Iris pigment epithelial cell (primary cell): ENCODE measurements at regions not wholly inside any gene's neighbourhood (a gene's known extent, or its start where the extent isn't known, plus 50 kb on each side); places are given as distances from the start of the nearest gene placed in this dataset.

Source experiments
- DNase-seq: peaks from one replicate; pipeline ENCODE4 v3.0.0-alpha.2; 2011; ENCODE audit warnings: low read depth

DNA sequence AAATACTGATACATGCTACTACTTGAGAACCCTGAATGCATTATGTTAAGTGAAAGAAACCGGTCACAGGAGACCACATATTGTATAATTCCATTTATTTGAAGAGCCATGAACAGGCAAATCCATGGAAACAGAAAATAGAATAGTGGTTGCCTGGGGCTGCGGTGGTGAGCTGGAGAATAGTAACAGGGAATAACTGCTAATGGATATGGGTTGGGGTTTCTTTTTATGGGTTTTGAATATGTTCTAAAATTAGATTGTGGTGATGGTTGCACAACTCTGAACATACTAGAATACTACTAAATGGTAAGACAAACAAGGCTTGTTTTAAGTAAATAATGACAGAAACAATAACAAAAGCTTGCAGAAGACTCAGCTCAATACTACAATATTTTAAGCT is 293.0 kb downstream of the BTG1 start:
- DNase-seq, result peak; percentile 8

DNA sequence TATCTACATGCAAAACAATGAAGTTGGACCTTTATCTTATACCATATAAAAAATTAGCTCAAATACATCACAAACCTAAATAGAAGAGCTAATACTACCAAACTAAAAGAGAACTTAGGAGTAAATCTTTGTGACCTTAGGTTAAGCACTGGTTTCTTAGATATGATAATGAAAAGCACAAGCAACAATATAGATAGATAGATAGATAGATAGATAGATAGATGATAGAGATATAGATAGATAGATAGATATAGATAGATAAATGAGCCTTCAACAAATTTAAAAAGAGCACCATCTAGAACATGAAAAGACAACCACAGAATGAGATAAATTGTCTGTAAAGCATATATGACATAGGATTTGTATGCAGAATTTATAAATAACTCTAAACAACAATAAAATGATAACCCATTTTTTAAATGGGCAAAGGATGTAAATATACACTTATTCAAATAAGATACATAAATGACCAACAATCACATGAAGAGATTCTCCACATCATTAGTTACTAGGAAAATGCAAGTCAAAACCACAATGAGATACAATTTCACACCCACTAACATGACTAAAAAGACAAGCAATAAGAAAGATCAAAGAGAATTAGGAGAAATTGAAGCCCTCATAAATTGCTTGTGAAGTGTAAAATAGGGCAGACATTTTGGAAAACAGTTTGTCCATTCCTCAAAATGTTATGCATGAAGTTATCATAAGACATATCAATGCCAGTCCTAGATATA is 293.7 kb downstream of the BTG1 start:
- no peak for DNase-seq

DNA sequence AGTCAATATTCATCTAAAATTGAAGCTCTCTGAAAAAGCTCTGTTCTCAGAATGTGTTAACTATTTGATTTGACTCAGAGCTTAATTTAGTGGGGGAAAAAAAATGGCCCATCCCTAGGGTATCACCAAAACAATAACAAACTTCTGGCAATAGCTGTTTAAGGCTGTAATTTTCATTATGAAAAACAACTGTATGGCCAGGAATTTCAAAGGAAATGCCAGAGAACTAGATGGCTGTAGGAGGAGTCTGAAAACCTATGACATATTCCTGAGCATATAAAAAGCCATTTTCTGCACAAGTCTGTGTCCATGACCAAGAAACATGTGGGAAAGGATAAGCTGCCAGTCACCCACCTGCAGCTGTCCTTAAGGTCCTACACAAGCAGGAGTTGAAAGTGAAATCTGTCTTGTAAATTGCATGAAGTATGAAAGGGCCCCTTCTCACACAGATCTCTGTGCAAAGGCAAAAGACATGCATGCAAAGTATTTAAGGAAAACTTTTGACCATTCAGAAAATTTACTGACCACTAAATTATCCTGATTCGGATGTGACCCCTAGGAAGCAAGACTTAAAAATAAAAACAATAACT is 299.1 kb downstream of the BTG1 start:
- peak; percentile 2 for DNase-seq

DNA sequence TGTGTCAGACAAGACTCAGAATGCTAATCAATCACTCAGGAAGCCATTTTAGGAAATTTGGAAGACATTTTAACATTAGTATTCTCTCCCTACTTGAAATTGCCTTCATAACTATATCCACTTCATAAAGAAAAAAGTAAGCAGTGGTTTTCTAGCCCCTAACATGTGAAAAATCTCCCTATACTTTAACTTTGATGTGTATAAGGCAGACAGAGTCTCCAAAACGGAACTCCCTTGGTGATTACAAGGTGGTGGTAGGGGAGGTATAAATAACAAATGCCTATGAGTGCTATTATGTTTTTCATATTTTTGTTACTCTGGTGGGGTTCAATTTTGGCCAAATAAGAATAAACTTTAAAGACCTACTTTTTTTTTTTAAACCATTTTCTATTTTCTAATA is 300.3 kb downstream of the BTG1 start:
- no peak for DNase-seq

DNA sequence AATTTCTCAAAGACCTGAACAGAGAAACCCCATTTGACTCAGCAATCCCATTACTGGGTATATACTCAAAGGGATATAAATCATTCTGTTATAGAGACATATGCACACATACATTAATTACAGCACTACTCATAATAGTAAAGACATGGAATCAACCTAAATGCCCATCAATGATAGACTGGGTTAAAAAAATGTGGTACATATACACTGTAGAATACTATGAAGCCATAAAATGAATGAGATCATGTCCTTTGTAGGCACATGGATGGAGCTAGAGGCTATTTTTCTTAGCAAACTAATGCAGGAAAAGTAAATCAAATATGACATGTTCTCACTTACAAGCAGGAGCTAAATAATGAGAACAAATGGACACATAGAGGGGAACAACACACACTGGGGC is 303.8 kb downstream of the BTG1 start:
- DNase-seq, result no peak

DNA sequence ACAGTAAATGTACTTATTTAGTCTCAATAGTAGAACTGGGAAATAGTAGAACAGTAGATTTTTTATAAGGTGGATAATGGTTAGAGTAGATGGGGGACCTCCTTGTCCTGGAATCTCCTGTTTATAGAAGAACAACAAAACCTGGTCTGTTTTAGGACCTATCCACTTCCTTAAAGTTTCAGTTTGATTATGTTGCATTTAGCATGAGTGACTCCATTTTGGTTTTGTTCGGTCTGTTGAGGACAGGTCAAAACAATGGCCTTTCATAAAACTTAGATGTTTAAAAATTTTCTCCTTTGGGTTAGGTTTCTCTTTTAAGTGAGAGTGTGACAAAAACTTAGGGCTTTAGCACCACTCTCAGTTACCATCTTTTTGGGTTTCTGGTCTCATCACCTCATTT is 308.9 kb downstream of the BTG1 start:
- no peak for DNase-seq

DNA sequence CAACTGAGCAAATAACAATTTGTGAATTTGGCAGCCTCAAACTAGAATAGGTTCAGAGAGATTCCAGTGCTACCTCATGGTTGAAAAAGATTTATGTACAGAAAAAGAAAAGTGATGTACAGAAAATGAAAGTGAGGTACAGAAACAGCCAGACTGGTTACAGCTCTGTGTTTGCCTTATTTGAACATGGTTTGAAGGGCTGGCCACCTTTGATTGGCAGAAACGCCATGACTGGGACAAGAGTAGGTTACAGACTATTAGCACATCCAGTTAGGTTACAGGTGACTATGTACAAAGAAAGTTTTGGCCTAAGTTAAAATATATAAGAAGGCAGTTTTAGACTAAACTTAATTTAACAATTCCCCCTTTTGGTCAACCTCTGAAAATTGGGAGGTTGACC is 309.4 kb downstream of the BTG1 start:
- no peak for DNase-seq

DNA sequence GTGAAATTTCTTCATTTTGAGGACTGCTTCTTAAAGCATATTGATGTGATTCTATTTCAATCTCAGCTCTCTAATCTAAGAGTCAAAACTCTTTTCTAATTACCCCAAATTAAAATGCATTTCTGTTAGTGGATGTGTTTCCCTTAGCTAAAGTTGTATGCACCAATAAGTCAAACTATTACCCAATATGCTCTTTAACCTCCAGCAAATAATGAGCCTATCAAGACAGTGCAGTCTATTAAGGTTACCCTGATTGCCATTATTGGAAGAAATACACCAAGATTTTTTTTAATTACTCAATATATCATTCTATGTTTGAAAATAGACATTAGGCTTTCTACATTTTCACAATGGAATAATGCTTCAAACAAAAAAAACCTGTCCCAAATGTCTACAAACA is 310.0 kb downstream of the BTG1 start:
- DNase-seq, result no peak

DNA sequence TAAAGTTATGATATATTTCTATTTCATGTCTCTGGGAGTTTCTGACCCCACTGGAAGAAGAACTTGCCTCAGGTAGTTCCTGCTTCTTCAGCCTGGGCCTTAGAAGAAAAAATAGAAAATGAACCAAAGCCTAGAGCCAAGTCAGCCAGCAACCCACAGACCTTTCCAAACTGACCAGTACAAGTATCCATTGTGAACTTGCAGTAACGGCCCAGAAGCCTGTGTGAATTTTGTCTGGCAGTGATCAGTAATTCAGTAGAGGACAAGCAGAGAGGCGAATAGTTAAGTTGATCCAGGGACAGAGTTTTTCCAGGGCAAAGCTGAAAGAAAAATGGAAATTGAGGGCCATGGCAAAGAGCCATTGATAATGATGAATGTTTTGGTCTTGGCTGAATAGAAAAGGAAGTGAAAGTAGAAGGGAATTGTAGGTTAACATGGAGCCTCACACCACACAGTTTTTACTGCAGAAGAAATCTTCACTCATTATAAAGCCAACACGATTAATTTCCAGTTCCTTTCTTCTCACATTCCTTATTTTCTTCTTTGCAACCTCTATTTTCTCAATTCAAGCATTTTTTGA is 311.8 kb downstream of the BTG1 start:
- DNase-seq, result no peak

DNA sequence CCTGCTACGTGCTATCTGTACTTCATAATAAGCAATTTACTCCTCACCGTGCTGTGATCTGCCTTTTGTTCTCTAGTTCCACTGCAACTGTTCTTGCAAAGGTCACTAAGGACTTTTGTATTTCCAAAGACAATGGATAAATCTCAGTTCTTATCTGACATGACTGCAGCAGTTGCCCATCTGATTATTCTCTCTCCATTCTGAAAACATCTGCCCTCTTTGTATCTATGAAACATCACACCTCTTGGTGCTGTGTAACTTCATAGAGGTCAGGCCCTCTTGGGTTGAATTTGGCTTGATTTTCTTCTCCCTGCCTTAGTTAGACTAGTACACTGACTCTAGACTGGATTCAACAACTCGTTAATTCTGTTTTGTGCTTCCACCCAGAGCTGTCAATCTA is 319.6 kb downstream of the BTG1 start:
- DNase-seq, result no peak

DNA sequence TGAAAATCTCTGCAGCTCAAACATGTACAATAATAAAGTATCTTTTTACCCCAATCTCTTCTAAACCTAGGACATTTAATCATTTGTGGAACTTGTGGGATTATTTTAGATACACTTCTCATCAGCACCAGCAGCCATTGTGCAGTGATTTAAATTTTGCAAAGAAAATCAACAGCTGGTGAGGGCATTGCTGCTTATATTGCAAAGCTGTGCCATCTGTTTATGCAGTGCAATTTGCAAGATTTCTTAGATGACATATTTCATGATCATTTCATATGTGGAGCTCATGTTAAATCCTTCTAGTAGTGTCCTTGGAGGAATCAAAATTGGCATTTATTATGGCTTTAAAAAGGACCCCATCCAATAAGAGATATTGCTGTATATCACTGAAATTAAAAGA is 320.7 kb downstream of the BTG1 start:
- no peak for DNase-seq

DNA sequence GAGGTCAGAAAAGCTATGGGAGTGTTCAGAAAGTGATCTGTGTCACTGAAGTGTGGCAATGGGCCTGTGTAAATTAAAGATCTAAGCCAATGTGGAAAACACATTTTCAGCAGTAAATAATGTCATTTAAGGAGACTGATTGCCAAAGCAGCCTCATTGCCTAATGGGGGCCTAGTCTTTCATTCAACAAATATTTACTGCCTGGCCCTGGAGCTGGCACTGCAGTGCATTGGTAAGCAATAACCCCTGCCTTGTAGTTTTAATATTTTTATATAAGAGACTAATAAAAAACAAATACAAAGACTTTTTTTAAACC is 326.6 kb downstream of the BTG1 start:
- no peak for DNase-seq

DNA sequence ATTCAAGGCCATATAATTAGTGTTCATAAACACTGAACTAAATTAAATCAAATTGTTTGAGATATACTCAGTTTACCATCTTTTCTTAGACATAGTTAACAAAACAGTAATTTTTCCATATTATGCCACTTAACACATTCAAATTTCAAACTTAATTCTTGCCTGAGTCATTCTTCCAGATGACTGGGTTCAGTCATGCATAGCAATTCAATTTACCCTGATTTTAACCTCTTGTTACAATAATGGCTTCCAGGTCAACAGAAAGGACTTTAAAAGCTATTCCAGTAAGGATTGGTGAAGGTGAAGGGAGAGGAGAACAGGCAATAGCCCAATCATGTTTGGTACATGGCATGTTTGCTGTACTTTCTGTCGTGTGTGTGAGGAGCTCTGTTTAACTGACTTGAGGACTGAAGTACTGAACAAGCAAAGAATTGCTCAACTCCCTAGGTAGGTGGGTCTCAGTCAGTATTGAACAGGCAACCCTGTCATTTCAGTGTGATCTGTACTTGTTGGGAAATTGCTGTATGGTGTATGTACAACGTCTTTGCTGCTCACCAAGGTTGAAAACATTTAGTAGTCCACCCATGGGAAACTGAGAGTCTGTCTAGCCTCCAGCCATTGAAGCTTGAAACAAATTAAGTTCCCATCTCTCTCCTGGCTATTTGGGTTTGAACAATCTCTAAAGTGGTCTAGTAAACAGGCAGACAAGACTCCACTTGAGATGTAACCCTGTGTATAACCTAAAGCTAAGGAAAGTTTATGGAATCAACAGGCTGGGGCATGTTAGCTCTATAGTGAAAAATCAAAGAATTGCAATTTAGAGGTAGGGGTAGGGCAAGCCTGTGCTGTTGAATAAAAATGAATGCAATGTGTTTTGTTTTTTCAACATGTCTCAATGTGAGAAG is 327.2 kb downstream of the BTG1 start:
- no peak for DNase-seq

DNA sequence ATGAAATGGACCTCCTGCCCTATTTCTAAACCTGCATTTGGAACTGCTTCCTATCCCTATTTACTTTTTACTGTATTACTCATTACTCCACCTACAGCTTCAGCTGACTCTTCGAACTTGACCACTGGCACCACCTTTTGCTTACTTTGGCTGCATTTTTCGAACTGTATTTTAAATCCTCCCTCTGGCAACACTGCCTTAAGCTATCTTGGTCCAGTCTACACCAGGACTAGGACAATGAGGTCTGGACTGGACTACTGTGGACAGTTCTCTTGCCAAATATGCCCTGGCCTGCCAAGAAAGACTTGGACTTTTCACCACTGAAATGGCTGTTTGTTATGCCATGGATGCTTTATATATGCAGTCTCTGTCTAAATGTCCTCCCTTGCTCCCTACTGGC is 328.1 kb downstream of the BTG1 start:
- no peak for DNase-seq

DNA sequence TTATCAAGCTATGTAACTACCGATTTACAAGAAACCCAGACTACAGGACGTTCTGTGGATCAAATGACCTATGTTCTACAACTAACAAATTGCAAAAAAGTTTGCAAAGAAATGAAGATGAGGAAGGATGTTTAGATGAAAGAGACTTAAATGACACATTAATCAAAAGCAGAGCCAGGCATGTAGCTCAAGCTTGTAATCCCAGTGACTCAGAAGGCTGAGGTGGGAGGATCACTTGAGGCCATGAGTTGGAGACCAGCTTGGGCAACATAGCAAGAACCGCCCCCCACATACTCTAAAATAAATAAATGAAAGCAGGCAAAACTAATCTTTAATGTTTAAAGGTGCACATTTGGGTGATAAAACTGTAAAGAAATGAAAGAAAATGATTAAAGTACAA is 331.9 kb downstream of the BTG1 start:
- peak; percentile 77 for DNase-seq

DNA sequence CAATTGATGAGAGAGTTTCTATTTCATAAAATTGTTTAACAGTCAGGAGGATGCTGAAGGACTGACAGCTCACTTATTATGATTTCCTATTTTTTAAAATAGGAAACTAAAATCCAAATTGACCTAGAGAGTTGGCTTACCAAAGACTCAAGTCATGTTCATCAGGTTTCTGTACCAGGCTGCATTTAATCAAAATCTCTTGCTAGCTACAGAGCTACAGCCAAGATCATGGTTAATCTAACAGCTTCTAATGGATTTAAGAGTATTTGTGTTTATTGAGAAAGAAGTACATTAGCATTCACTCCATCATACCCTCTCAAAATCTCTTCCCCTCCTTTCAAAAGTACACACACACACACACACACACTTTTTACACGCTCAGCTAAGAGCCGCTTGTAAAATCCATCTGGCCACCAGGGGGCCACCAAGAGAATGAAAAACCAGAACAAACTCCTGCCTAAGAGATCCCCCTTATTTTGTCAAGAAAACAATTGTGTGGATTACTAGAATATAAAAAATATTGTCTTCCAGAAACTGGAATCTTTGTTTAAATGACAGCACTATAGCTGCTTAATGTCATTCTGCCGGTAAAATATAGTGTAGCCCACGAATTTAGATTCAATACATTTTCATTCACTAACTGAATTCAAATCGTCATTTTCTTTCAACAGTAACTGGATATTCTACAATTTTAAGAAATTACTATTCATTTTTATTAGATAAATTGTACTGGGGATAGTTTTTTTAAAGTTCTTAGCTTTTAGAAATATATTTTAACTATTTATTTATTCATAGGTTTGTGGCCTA is 334.0 kb downstream of the BTG1 start:
- DNase-seq, result peak; percentile 67

DNA sequence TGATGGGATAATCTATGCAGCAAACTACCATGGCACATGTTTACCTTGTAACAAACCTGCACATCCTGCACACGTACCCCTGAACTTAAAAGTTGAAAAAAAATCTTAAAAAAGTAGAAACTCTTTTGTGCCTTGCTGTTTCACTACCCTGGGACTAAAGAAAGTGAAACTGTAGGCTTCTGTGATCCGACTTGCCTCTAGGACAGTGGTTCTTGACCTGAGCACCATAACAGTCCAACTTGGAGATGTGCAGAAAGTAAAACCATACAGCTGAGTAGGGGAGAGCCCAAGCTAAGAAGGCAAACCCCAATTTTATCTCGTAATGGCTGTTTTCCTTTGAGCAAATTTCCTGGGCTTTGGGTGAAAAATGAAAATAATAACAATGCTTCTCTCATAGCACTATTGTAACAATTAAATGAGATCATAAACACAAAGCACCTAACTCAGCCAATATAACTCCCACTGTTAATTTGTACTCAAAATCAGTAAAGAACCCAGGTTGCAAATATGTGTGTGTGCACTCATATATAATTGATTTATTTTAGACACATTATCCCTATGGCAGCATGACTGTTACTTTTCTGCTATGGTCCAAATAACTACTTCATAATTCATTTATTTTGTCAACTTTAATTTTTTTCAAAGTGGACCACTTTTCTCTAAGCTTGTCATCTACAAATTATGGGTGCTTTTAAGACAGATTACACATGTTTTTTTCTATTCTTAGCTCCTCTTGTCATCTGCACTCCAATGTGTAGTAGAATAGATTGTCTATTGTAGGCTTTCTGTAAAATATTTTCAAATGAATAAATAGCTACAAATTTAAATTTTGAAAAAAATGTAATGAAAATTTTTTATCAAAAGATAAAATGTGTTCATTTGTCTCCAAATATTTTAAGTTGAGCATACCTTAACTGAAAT is 334.9 kb downstream of the BTG1 start:
- DNase-seq, result no peak

DNA sequence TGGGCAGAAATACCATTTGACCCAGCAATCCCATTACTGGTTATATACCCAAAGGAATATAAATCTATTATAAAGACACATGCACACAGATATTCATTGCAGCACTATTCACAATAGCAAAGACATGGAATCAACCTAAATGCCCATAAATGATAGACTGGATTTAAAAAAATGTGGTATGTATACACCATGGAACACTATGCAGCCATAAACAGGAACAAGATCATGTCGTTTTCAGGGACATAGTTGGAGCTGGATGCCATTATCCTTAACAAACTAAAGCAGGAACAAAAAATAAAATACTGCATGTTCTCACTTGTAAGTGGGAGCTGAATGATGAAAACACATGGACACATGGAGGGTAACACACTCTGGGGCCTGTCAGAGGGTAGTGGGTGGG is 335.6 kb downstream of the BTG1 start:
- DNase-seq, result no peak

DNA sequence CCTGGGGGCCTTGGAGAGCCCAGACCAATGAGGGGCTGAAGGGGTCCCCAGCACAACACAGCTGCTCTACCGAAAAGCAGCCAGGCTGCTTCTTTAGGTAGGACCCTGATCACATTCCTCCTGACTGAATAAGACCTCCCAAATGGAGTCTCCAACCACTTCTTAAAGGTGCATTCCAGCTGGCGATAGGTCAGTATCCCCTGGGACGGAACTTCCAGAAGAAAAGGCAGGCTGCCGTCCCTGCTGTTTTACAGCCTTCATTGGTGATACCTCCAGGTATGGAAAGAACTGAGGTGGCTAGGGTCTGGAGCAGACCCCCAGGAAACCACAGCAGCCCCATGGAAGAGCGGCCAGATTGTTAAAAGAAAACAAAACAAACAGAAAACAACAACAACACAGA is 340.6 kb downstream of the BTG1 start:
- DNase-seq, result no peak

DNA sequence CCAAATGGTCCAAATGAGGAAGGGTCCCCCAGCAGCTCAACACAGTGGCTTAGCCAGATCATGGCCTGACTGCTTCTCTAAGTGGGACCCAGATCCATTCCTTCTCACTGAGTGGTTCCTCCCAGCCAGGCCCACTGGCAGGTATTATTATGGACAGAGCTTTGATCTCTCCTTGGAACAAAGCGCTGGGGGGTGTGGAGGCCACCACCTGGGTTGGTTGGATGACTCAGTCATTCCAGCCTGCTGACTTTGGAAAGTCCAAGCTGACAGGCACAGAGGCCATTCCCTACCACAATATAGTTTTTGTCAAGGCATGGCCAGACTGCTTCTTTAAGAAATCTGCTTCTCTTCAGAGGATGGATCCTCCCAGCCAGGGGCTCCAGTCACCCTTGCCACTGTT is 341.1 kb downstream of the BTG1 start:
- DNase-seq, result peak; percentile 34

DNA sequence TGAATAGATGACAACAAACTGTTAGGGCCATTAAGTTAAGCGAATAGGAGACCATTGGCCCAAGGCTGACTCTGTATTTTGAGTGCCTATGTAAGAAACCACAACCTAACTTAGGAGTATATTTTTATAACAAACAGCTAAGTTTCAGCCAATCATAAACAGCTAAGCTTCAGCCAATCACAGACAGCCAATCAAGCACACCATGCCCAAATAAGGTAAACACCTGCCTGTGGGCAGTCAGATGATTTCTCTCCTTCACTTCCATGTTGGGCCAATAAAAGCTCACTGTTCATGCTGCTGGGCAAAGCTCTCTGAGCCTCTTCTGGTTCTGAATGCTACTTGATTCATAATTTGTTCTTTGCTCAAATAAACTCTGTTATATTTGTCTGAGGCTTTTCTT is 344.6 kb downstream of the BTG1 start:
- no peak for DNase-seq
